Astrocyte (in vitro differentiated cells and primary cell): ENCODE measurements at regions not wholly inside any gene's neighbourhood (a gene's known extent, or its start where the extent isn't known, plus 50 kb on each side); places are given as distances from the start of the nearest gene placed in this dataset.

Source experiments
- CTCF ChIP-seq: IDR thresholded peaks from 2 replicates; pipeline ENCODE4 v1.5.1; 2011; ENCODE audit warnings: low read depth, mild to moderate bottlenecking, inconsistent platforms, low read length, moderate library complexity; ENCODE audit not compliant: insufficient read depth
- EZH2 ChIP-seq: IDR thresholded peaks from 2 replicates; pipeline ENCODE4 v1.6.1; 2012; ENCODE audit warnings: mild to moderate bottlenecking, low read length, inconsistent platforms; ENCODE audit not compliant: insufficient read depth

- TF ChIP-seq CTCF (no peak), EZH2 (no peak)
Measured at GRCh38 chr21:16004086-16004485, 274.3 kb downstream of the USP25 start.
